ENCODE measurements at regions not wholly inside any gene's neighbourhood (a gene's known extent, or its start where the extent isn't known, plus 50 kb on each side); places are given as distances from the start of the nearest gene placed in this dataset.
"Not testable (repeated sequence)": the region's sequence is repeated elsewhere in the genome, so short reads cannot be mapped to it uniquely, and the experiment has no call there.

GRCh38 chr10:36000754-36001153 lies 358.7 kb upstream of the FZD8 start:
- TF ChIP-seq, protein P1, sequence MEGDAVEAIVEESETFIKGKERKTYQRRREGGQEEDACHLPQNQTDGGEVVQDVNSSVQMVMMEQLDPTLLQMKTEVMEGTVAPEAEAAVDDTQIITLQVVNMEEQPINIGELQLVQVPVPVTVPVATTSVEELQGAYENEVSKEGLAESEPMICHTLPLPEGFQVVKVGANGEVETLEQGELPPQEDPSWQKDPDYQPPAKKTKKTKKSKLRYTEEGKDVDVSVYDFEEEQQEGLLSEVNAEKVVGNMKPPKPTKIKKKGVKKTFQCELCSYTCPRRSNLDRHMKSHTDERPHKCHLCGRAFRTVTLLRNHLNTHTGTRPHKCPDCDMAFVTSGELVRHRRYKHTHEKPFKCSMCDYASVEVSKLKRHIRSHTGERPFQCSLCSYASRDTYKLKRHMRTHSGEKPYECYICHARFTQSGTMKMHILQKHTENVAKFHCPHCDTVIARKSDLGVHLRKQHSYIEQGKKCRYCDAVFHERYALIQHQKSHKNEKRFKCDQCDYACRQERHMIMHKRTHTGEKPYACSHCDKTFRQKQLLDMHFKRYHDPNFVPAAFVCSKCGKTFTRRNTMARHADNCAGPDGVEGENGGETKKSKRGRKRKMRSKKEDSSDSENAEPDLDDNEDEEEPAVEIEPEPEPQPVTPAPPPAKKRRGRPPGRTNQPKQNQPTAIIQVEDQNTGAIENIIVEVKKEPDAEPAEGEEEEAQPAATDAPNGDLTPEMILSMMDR (IDR thresholded peaks at IDR 0.05; ENCODE audit: low read depth, low read length) = not testable (repeated sequence)
- not testable (repeated sequence) for TF ChIP-seq POLR2A (IDR thresholded peaks at IDR 0.05; ENCODE audit: extremely low read depth, insufficient read length)
